COLO668 (cell line): ENCODE measurements at regions not wholly inside any gene's neighbourhood (a gene's known extent, or its start where the extent isn't known, plus 50 kb on each side); places are given as distances from the start of the nearest gene placed in this dataset.

Source experiments
- DNase-seq: peaks from one replicate; lab custom pipeline; 2025; ENCODE audit not compliant: unreplicated experiment; lab: John Stamatoyannopoulos, UW

GRCh38 chr3:40848421-40848820, 323.7 kb downstream of the ZNF621 start:
- no peak for DNase-seq

GRCh38 chr3:40850861-40851260, 326.1 kb downstream of the ZNF621 start:
- no peak for DNase-seq

DNA sequence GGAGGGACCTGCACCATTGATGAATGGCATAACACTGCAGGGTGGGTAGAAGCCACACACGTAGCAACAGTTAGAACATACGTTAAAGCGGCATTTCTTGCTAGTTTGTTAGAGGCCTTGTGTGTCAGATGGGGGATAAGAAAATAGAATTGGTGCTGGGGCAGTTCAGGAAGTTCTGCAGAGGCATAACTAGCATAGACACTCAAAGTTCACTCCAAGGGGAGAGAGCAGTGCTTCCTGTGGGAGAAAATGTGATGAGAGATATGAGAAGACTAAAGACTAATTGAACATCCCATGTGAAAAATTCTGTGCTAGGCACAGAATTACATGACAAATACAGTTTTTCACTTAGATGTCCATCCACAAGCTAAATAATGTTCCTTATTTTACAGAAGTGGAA, 327.1 kb downstream of the ZNF621 start:
- DNase-seq, result no peak

DNA sequence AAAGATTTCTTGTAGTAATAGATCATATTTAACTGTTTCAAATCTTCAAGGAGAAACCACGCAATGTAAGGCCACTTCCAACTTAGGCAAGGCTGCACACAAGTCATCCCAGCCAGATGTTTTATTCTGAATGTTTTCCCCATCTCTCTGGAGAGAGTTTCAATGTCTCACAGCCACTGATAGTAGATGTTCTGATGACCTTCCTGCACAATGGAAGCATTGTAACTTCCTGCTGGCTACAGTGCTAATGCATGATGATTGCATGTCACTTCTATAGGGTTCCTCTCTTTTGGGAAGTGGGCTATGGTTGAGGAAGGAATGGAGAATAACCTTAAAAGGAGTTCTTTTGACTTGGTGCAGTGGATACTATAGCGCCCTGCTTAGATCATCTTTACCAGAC, 328.0 kb downstream of the ZNF621 start:
- no peak for DNase-seq

DNA sequence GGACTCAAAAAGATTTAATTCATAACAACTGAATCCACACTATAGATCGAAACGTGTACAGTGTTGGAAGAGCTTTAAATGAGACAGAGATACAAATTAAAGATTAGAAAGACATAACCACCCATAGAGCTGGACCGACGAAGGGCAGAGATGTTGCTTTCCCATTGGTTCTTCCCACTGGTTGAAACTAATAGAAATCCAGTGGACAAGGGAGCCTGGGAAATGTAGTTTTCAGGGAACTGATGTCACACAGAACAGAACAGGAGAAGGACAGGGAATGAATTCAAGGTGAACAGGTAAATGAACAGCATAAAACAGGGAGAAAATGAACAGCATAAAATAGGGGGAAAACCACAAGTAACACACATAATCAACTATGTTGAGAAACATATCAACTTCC, 328.7 kb downstream of the ZNF621 start:
- no peak for DNase-seq

- DNase-seq, result no peak
These were observed 331.1 kb downstream of the ZNF621 start for GRCh38 chr3:40855871-40856270.

DNA sequence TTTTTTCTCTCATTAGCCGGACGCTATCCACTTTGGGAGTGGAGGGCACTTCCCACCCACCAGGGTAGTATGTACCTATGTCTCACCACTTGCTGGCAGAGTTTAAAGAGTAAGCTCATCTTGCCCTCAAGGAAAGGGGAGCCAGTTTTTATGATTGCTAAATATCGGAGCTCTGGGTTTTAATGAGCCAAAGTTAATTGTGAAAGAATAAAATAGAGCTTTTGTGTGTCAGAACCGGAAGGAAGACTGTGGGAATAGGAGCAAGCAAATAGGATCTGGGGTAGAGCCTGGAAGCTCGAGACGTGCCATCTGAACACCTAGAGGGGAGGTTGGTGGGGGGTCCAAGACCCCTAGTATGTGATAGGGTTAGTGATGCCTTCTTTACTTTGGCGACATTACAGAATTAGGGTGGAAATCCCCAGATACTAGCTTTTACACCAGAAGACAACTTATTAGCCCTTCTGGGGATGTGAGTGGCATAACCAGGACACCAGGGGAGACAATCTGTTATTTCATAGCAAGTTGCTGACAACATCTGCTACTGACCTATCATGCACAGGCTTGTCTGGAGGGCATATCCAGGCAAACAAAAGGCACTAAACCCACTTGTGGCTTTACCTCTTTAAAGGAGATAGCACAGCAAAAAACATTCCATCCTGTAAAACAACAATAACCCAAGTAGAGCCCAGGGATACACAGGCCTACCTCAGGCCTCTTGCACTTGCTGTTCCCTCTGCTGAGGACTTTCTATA, 333.8 kb downstream of the ZNF621 start:
- DNase-seq, result no peak

DNA sequence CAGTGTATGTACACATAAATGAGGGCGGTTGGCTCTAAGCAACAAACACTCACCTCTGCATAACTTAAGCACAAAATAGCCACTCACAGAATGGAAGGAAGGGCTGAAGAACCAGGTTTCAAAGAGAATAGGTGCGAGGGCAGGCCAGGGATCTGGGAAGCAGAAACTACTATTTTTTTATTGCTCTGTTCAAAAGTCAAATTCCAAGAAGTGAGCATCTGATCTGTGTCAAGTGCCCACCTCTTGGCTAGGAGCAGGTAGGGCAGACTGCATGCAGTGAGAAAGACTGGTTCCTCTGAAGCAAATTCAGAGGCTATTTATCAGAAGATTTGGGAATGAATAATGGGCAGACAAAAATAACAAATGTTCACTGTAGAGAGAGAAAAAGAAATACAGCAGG, 336.4 kb upstream of the CTNNB1 start:
- no peak for DNase-seq

DNA sequence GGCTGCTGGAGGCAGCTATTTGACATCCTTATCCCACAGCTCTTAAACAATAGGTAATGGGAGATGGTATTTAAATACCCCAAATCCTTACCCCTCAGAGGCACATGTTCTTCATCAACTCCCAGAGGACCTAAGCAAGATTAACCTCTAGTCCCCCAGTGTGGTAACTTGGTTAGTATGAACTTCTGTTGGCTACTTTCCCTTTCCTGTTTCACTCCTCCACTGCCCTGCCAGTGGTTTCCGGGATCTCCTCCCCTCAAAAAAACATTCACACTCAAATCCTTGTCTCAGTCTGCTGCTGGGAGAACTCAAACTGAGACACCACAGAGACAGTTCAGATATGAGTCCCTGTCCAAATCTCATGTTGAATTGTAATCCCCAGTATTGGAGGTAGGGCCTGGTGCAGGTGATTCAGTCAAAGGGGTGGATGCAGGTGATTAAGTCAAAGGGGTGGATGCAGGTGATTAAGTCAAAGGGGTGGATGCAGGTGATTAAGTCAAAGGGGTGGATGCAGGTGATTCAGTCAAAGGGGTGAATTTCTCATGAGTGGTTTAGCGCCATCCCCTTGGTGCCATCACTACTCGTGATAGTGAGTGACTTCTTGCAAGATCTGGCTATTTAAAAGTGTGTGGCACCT, 335.0 kb upstream of the CTNNB1 start:
- DNase-seq, result no peak

- DNase-seq, result no peak
These were observed 334.4 kb upstream of the CTNNB1 start for GRCh38 chr3:40864915-40865314.

DNA sequence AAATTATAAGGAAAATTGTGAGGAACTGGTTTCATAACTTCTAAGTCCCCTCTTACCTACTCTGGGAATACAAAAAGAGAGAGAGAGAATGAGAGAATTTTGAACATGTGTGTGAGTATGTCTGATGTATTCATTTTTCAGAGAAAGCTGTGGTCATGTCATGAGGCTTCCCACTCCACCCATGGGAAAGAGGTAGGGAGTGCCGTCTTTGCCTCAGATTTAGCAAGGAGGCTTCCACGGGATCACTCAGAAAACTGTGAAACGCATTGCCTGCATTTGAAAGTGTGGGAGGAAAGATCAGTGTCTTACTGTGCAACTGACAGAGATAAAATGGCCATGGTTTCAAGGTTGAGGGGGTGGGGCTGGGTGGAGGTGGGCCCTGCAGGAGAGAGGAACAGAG, 331.5 kb upstream of the CTNNB1 start:
- DNase-seq, result no peak

DNA sequence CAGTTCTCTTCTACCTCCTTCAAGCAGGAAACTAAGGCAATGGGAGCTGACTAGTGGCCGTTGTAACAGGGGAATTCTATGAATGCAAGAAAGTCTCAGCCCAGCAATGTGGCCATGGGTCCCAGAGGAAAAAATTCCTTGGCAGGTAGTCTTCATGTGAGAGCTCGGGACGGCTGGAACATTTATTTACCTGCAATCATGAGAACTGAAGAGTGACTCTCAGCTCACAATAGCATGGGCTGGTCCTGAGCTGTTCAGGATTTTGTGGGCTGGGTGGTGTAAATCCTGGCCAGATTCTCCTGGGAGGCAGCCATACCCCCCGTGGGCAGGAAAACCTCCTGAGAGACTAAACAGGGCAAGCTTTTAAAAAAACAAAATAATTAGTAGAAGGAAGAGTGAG, 330.3 kb upstream of the CTNNB1 start:
- DNase-seq, result no peak

- no peak for DNase-seq
These were observed 329.4 kb upstream of the CTNNB1 start for GRCh38 chr3:40869939-40870338.

DNA sequence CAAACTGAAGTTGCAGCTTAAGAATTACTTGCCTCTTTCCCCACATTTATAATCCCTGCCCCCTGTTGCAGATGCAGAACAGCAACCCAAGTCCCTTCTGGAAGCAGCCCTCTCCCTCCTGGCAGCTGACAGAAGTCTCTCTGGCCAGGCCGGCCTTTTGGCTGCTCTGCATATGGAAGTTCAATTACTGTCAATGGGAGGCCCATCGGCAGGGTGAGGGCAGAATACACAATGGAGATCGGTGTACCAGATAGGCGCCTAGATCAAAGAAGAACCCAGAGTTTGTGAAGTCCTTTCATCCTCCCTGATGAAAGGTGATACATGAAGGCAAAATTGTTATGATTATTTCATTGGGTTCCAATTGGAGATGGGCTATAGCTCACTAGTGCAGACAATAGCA, 327.9 kb upstream of the CTNNB1 start:
- DNase-seq, result no peak

GRCh38 chr3:40872258-40872920, 326.9 kb upstream of the CTNNB1 start:
- DNase-seq, result no peak

- peak; percentile 38 for DNase-seq
These were observed 325.8 kb upstream of the CTNNB1 start for GRCh38 chr3:40873476-40873875.

DNA sequence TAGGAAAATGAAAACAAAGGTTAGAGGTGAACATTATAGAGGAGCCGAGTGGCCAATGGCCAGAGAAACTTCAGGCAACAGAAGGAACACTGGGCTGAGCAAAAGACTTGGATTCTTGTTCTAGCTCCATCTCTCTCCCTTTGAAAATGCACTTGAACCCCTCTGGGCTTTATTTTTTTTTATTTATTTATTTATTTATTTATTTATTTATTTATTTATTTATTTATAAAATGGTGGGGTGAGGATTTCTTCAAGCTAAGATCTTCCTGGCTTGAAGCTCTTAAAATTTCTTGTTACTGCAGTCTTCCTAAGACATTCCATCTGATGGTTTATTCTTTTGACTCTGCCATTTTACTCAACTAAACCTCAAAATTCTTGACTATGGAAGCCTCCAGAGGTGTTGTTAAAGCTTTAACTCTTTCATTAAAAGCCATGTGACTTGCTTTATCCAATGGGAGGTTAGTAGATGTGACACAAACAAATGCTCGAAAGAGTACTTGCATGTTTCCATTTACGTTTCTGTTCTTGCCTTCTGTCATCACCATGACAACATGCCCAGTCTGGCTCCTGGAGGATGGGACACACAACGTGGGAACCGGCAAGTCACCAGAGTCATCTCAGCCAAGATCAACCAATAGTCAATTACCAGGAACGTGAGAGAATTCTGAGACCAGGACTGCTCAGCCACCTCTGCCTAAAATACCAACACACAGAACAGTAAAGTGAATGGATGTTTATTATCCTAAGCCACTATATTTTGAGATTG, 325.2 kb upstream of the CTNNB1 start:
- DNase-seq, result no peak

DNA sequence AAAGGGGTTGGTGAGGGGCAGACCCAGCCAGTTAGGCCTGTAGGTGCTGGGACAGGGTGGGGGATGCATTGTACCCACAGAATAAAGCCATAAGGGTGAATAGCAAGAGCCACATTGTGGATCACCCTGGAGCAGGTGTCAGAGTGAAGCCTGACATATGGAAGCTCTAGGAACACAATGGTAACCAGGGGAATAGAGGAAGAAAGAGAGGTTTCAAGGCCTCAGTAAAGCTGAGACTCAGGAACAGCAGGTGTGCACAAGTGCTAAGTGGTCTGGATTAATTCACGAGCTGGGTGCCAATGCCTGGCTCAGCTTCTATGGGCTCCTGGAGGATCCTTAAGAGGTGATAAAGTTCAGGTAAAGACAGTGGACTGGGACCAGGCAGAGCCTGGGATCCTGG, 323.7 kb upstream of the CTNNB1 start:
- DNase-seq, result peak; percentile 3

DNA sequence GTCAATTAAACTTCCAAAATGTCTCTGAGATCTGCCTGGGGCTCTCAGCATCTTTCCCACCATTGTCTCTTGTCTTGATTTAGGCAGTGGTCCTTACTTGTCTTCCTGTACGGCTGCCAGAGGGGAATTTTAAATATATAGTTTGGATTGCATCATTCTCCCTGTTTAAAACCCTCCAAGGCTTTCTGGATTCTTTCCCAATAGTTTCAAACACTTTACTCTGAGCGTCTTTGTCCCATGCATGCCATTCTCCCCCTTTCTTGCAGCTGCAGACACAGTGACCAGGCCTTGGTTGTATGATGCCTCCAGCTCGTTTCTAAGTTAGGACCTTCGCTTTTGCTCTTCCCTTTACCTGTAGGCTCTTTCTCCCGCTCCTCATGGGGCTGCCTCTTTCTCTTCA, 323.3 kb upstream of the CTNNB1 start:
- DNase-seq, result no peak

- DNase-seq, result no peak
These were observed 322.8 kb upstream of the CTNNB1 start for GRCh38 chr3:40876496-40876895.

DNA sequence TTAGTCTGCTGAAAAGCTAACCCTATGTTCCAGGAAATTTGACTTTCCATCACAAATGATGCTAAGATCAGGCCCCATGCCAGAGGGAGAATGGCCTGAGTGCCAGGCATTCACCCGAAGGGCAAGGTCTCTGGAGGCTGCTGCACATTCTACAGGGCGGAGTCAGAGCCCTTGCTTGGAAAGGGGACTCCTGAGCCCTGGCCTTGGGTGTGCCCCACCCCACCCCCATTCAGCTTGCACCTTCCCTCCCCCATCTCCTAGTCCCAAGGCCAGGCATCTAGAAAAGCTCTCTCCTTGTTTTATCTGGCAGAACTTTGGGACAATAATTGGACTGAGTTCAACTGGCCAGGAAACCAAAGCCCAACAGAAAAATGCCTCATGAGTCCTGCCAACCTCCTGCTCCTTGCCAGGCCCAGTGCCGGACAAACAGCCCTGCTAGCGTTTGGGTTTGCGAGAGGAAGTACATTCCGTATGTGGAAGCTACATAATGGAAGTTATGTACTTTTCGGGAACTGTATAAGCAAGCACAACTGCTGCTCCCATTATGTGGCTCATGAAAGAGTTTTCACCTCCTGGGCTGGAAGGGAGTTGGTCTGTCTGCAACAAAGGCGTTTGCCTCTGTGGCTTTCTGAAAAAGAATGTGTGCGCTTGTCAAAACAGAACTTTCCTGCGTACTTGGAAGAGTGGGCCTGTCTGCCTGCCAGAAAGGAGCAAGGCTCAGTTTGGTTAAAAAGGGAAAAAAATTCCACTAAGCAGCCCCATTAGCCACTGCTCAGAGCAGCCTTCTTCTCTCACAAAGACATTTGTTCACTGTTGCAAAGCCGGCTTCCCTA, 321.5 kb upstream of the CTNNB1 start:
- DNase-seq, result no peak
